ENCODE measurements at regions not wholly inside any gene's neighbourhood (a gene's known extent, or its start where the extent isn't known, plus 50 kb on each side); places are given as distances from the start of the nearest gene placed in this dataset.
"Not testable (repeated sequence)": the region's sequence is repeated elsewhere in the genome, so short reads cannot be mapped to it uniquely, and the experiment has no call there.

DNA sequence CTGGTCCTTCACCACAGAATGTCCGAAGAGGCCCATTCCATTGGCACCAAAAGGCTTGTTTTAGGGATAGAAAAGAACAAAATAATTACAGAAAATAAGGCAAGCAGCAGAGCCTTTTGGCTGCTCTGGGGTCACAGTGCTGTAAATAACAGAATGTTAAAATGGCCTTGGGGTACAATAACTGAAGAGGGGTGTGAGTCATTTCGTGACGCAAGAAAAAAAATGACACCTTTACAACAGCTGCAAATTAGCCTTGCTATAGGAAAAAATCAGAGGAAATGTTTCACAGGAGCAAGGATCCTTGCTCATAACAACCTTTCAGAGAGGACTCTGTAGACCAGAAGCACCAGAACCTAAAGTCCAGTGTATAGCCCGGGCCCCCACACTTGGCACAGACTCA lies 483.4 kb downstream of the OMA1 start:
- H3K4me1 ChIP-seq (ENCODE audit: control insufficient read depth, insufficient read depth, low read length), result no peaks in the 10 kb centered on the region

DNA sequence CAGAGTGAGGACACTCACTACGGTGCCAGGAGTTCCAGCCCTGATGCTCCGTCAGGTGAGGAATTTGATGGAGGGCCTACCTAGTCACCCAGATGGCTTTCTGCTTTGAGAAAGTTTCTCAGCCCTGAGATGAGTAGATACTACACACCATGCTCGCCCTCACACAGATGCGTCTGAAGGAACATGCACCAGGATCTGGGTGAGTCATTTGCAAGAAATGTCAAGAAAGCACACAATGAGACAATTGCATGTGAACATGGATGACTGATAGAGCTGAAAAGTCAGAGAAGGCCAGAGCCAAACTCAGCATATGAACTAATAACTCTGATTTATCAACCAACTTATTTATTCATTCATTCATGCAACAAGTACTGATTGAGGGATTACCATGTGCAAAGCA lies 483.9 kb downstream of the OMA1 start:
- Histone ChIP-seq H3K4me1 (ENCODE audit: control insufficient read depth, insufficient read depth, low read length) (no peaks in the 10 kb centered on the region), H3K4me3 (ENCODE audit: low read length) (no peak overlapping the region), H3K9me3 (ENCODE audit: control insufficient read depth, low read length) (no peaks in the 10 kb centered on the region), H3K9ac (ENCODE audit: low read length) (no peak overlapping the region), H3K36me3 (ENCODE audit: control insufficient read depth, insufficient read depth, low read length) (no peaks in the 10 kb centered on the region), H3K27me3 (ENCODE audit: control insufficient read depth, insufficient read depth, low read length) (no peaks in the 10 kb centered on the region)

More for the DNA sequence above, 483.4 kb downstream of the OMA1 start:
- H3K9me3 ChIP-seq (ENCODE audit: control insufficient read depth, low read length), result no peaks in the 10 kb centered on the region
- no peaks in the 10 kb centered on the region for H3K36me3 ChIP-seq (ENCODE audit: control insufficient read depth, insufficient read depth, low read length)
- H3K4me3 ChIP-seq (ENCODE audit: low read length), result no peak overlapping the region
- no peaks in the 10 kb centered on the region for H3K27me3 ChIP-seq (ENCODE audit: control insufficient read depth, insufficient read depth, low read length)
- no peak overlapping the region for H3K9ac ChIP-seq (ENCODE audit: low read length)

DNA sequence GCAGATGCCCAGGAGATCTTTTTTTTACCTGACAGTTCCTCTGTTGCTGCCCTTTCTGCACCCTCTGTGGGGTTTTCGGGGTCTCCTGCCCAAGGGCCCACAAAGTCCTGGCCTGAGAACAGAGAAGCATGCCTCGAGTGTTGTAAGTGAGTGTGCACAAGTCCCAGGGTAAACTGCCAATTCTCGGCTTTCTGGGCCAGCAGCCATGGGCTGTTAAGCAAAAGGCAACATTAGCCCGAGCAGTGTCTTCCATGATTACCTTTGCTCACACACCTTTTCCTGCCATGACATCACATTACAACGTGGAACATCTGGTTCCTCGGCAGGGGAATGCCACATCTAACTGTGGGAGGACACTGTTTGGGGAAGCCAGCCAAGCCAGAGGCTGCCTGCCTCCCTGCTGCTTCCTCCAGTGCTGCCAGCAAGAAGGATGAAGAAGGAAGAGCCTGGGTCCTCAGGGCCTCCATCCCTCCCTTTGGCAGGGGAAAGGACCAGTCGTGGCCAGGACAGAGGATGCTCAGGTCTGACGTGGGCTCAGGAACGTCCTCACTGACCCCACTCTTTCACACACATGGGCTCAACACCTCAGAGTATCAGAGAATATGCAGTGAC lies 485.9 kb downstream of the OMA1 start:
- no peaks in the 10 kb centered on the region for H3K4me1 ChIP-seq (ENCODE audit: control insufficient read depth, insufficient read depth, low read length)
- no peaks in the 10 kb centered on the region for H3K36me3 ChIP-seq (ENCODE audit: control insufficient read depth, insufficient read depth, low read length)
- no peaks in the 10 kb centered on the region for H3K9me3 ChIP-seq (ENCODE audit: control insufficient read depth, low read length)
- H3K9ac ChIP-seq (ENCODE audit: low read length), result no peak overlapping the region
- H3K27me3 ChIP-seq (ENCODE audit: control insufficient read depth, insufficient read depth, low read length), result no peaks in the 10 kb centered on the region
- no peak overlapping the region for H3K4me3 ChIP-seq (ENCODE audit: low read length)

DNA sequence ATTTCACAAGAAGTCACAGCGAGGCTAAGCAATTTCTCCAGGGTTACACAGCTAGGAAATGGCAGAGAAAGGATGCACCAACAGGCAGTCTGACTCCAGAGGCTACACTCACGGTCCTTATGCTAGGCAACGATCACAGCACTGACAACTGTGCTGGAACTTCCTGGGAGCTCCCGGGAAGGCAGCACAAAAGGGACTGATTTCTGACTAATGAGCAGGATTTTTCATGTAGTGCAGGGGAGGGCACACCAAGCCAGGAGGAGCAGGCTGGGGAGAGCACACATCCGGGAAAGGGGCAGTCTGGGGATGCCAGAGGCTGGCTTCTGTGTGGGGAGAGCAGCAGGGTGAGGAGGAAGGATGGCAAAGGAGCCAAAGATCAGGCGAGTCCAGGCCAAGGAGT lies 486.7 kb downstream of the OMA1 start:
- Histone ChIP-seq H3K27me3 (ENCODE audit: control insufficient read depth, insufficient read depth, low read length) (no peaks in the 10 kb centered on the region), H3K36me3 (ENCODE audit: control insufficient read depth, insufficient read depth, low read length) (no peaks in the 10 kb centered on the region), H3K9me3 (ENCODE audit: control insufficient read depth, low read length) (no peaks in the 10 kb centered on the region), H3K9ac (ENCODE audit: low read length) (no peak overlapping the region), H3K4me1 (ENCODE audit: control insufficient read depth, insufficient read depth, low read length) (no peaks in the 10 kb centered on the region), H3K4me3 (ENCODE audit: low read length) (no peak overlapping the region)

DNA sequence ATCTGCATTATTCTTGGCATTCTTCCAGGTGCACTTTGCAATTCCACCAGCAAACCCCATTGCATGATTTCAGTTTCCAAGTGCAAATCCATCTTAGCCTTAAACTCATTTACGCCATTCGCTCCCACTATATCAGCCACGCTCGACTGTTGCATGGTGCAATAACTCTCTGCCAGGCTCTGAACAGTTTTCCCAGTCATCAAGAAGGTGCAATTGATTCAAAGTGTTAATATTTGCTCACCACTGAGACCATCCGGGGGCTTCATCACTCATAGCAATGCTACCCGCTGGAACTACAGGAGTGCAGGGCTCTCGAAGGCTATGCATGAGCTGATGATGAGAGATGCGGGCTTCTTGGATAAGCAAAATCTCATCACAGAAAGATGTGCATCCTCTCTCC lies 488.2 kb downstream of the OMA1 start:
- Histone ChIP-seq H3K36me3 (ENCODE audit: control insufficient read depth, insufficient read depth, low read length) (no peaks in the 10 kb centered on the region), H3K9me3 (ENCODE audit: control insufficient read depth, low read length) (no peaks in the 10 kb centered on the region), H3K4me3 (ENCODE audit: low read length) (no peak overlapping the region), H3K27me3 (ENCODE audit: control insufficient read depth, insufficient read depth, low read length) (no peaks in the 10 kb centered on the region), H3K9ac (ENCODE audit: low read length) (no peak overlapping the region), H3K4me1 (ENCODE audit: control insufficient read depth, insufficient read depth, low read length) (no peaks in the 10 kb centered on the region)

DNA sequence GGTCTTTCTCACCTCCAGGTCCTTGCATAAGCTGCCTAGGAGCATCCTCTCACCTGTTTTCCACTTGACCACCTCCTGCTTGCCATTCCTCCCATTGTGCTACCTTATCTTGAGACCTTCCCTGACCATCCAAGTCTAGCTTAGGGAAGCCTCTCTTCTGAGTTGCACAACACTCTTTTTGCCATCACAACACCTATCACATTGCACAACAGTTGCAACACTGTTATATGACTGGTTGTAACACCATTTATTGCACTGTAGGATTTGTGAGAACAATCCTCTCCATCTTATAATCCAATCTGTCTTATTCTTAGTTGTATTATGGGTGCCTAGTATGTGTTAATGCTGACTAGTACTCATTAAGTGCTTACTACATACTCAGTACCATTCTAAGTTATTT lies 488.7 kb downstream of the OMA1 start:
- Histone ChIP-seq H3K4me3 (ENCODE audit: low read length) (no peak overlapping the region), H3K4me1 (ENCODE audit: control insufficient read depth, insufficient read depth, low read length) (no peaks in the 10 kb centered on the region), H3K9ac (ENCODE audit: low read length) (no peak overlapping the region), H3K27me3 (ENCODE audit: control insufficient read depth, insufficient read depth, low read length) (no peaks in the 10 kb centered on the region), H3K36me3 (ENCODE audit: control insufficient read depth, insufficient read depth, low read length) (no peaks in the 10 kb centered on the region), H3K9me3 (ENCODE audit: control insufficient read depth, low read length) (no peaks in the 10 kb centered on the region)

DNA sequence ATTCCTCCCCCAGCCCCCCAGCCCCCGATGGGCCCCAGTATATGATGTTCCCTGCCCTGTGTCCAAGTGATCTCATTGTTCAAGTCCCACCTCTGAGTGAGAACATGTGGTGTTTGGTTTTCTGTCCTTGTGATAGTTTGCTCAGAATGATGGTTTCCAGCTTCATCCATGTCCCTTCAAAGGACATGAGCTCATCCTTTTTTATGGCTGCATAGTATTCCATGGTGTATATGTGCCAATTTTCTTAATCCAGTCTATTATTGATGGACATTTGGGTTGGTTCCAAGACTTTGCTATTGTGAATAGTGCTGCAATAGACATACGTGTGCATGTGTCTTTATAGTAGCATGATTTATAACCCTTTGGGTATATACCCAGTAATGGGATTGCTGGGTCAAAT lies 495.3 kb downstream of the OMA1 start:
- H3K9me3 ChIP-seq (ENCODE audit: control insufficient read depth, low read length); H3K27me3 ChIP-seq (ENCODE audit: control insufficient read depth, insufficient read depth, low read length); H3K9ac ChIP-seq (ENCODE audit: low read length); H3K4me3 ChIP-seq (ENCODE audit: low read length); H3K4me1 ChIP-seq (ENCODE audit: control insufficient read depth, insufficient read depth, low read length); H3K36me3 ChIP-seq (ENCODE audit: control insufficient read depth, insufficient read depth, low read length): not testable (repeated sequence)

DNA sequence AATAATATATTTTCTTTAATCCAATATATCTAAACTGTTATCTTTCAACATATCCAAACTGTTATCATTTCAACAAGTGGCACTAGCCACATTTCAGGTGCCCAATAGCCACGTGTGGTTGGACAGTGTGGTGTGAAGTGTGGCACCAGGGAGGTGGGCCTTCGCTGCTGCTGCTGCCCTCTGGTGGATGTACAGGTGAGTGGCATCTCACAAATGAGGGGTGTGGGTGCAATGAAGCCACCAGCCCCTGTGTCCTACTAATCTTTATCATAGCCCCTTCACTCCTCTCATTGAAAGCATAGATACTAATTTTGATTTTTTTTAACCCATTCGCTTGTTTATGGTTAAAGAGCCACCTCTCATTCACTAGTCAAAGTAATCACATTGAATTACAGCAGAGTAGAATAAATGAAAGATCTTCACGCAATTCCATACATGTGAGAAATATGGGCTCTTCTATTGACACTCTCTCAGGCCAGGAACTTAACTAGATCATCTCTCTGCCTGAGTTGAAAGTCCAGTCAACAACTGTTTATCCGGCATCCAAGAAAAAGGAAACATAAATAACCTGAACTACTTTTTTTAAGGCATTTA lies 499.2 kb downstream of the OMA1 start:
- Histone ChIP-seq H3K9ac (ENCODE audit: low read length) (no peak overlapping the region), H3K4me1 (ENCODE audit: control insufficient read depth, insufficient read depth, low read length) (no peaks in the 10 kb centered on the region), H3K4me3 (ENCODE audit: low read length) (no peak overlapping the region), H3K9me3 (ENCODE audit: control insufficient read depth, low read length) (no peaks in the 10 kb centered on the region), H3K36me3 (ENCODE audit: control insufficient read depth, insufficient read depth, low read length) (no peaks in the 10 kb centered on the region), H3K27me3 (ENCODE audit: control insufficient read depth, insufficient read depth, low read length) (no peaks in the 10 kb centered on the region)

DNA sequence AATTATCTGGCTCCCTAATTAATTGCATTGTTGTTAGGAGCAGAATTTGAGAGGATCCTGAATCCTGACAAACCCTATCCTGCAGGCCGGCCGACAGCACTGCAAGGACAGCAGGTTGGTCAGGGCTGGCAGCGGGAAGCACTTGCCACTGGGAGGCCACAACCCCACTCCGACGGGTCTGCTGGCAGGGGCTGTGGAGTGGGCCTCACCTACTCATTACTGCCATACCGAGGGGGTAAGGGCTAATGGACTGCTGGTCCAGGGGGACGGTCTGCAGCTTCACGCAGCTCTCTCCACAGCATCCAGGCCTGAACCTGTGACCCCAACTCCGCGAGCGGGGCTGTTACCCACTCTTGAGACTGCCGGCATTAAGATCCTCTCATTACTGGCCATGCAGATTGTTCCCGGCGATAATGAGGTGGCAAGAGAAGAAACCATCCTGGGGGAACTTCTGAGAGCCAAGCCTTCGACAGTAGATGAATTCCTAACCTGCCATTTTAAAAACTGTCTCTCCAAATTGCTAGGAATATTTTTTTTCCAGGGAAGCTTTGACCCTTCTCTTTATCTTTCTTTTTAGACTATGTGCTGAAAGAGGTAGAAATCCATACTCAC lies 501.3 kb downstream of the OMA1 start:
- no peaks in the 10 kb centered on the region for H3K27me3 ChIP-seq (ENCODE audit: control insufficient read depth, insufficient read depth, low read length)
- H3K9ac ChIP-seq (ENCODE audit: low read length), result no peak overlapping the region
- H3K4me3 ChIP-seq (ENCODE audit: low read length), result no peak overlapping the region
- H3K36me3 ChIP-seq (ENCODE audit: control insufficient read depth, insufficient read depth, low read length), result no peaks in the 10 kb centered on the region
- no peaks in the 10 kb centered on the region for H3K9me3 ChIP-seq (ENCODE audit: control insufficient read depth, low read length)
- H3K4me1 ChIP-seq (ENCODE audit: control insufficient read depth, insufficient read depth, low read length), result no peaks in the 10 kb centered on the region

DNA sequence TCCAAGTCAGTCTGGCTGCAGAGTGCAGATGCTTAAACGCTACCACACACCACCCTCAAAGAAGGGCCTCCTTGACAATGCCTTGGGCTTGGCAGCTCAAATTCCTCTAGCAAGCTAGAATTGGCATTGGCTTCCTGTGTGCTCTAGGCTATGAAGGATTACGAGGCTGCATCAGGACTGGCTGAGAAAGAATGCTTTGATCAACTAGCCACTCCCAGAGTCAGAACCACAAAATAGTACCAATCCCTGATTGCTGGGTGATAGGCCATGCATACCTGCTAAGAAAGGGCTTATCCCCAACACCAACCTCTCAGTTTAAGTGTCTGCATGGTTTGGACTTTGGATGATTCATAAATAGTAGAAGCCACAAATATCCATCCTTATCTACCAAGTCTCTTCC lies 504.9 kb downstream of the OMA1 start:
- no peaks in the 10 kb centered on the region for H3K36me3 ChIP-seq (ENCODE audit: control insufficient read depth, insufficient read depth, low read length)
- H3K27me3 ChIP-seq (ENCODE audit: control insufficient read depth, insufficient read depth, low read length), result no peaks in the 10 kb centered on the region
- H3K4me3 ChIP-seq (ENCODE audit: low read length), result no peak overlapping the region

DNA sequence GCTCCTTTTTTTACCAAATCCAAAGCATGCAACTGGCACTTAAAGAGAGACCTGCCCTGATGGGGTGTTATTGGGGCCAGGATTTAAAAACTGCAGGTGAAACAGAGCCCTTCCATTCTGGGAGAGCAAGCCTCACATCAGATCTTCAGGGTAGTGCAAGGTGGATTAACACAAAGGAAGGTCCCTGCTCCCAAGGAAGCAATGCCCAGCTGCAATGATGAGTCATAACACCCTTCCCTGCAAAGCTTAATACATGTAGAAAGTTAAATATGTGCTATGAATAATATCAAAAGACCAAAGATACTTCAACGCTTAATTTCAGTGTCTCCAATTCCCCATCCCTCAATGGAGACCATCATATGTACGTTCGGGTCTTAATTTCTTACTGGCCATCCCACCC lies 508.0 kb downstream of the OMA1 start:
- Histone ChIP-seq H3K4me3 (ENCODE audit: low read length) (no peak overlapping the region), H3K27me3 (ENCODE audit: control insufficient read depth, insufficient read depth, low read length) (no peaks in the 10 kb centered on the region), H3K9ac (ENCODE audit: low read length) (no peak overlapping the region), H3K9me3 (ENCODE audit: control insufficient read depth, low read length) (no peaks in the 10 kb centered on the region), H3K4me1 (ENCODE audit: control insufficient read depth, insufficient read depth, low read length) (no peaks in the 10 kb centered on the region), H3K36me3 (ENCODE audit: control insufficient read depth, insufficient read depth, low read length) (no peaks in the 10 kb centered on the region)

More for the DNA sequence above, 504.9 kb downstream of the OMA1 start:
- H3K4me1 ChIP-seq (ENCODE audit: control insufficient read depth, insufficient read depth, low read length), result no peaks in the 10 kb centered on the region
- H3K9me3 ChIP-seq (ENCODE audit: control insufficient read depth, low read length), result no peaks in the 10 kb centered on the region
- no peak overlapping the region for H3K9ac ChIP-seq (ENCODE audit: low read length)

DNA sequence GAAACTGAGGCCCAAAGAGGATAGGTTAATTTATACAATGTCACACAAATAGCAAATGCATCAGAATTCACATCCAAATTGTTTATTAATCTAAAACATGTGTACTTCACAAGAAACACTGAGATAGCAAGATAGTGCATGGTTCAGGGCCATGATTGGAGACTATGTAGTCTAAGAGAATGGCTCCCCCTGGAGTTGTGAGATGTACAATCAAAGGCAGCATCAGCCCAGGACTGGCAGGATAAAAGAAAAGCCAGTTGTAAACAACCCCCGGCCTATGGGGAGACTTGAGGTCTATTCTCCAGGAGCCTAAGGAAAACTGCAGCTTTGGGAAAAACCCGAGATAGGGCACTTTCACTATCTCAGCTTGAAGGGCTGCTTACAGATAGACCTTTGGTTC lies 511.0 kb downstream of the OMA1 start:
- H3K27me3 ChIP-seq (ENCODE audit: control insufficient read depth, insufficient read depth, low read length), result no peaks in the 10 kb centered on the region
- no peak overlapping the region for H3K9ac ChIP-seq (ENCODE audit: low read length)
- H3K4me3 ChIP-seq (ENCODE audit: low read length), result no peak overlapping the region
- H3K36me3 ChIP-seq (ENCODE audit: control insufficient read depth, insufficient read depth, low read length), result no peaks in the 10 kb centered on the region
- no peaks in the 10 kb centered on the region for H3K9me3 ChIP-seq (ENCODE audit: control insufficient read depth, low read length)
- no peaks in the 10 kb centered on the region for H3K4me1 ChIP-seq (ENCODE audit: control insufficient read depth, insufficient read depth, low read length)
